CD4-positive, alpha-beta T cell treated with Interleukin-2 at 100 ng/mL for 4 hours (primary cell): ENCODE measurements at regions not wholly inside any gene's neighbourhood (a gene's known extent, or its start where the extent isn't known, plus 50 kb on each side); places are given as distances from the start of the nearest gene placed in this dataset.
"Not testable (repeated sequence)": the region's sequence is repeated elsewhere in the genome, so short reads cannot be mapped to it uniquely, and the experiment has no call there.

ENCODE experiments used
- DNase-seq: peaks from one replicate; pipeline ENCODE4 v3.0.0-alpha.2; 2020; ENCODE audit warnings: low spot score

GRCh38 chr1:9441451-9442133 is 97.7 kb upstream of the SLC25A33 start:
- no peak for DNase-seq

DNA sequence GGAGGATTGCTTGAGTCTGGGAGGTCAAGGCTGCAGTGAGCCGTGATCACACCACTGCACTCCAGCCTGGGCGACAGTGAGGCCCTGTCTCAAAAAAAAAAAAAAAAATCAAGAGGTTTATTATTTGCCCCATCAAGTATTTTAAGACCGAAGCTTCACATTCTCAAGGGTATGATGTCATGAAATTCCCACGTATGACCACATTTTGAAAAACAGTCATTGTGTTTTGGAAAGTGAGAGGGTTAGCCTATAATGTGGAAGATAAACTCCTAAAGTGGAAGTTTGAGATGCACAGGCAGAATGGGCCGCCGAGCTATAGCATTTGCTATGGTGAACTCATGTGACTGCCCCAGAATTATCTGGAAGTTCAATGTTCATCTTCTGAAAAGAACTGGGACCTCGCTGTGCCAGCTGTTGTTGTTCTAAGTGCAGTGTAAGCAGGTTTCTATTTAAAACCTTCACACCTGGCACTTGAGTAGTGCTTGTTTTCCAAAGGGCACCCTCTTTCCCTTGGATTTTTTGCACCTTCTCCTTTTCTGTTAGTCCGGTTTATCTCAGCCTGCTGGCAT is 96.9 kb upstream of the SLC25A33 start:
- DNase-seq = no peak

- no peak for DNase-seq
Observed at GRCh38 chr1:9442986-9443385, 96.3 kb upstream of the SLC25A33 start.

- no peak for DNase-seq
Observed at GRCh38 chr1:9443913-9444445, 95.3 kb upstream of the SLC25A33 start.

DNA sequence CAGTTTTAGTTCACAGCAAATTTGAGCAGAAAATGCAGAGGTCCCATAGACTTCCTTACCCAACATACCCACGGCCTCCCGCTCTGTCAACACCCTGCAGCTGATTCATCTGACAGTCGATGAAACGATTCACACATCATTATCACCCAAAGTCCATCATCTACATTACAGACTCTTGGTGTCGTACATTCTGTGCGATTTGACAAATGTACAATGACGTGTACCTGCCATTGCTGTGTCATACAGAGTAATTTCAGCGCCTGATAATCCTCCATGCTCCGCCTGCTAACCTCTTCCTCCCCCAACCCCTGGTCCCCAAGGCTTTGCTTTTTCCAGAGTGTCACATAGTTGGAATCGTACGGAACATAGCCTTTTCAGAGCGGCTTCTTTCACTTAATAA is 94.7 kb upstream of the SLC25A33 start:
- no peak for DNase-seq

DNA sequence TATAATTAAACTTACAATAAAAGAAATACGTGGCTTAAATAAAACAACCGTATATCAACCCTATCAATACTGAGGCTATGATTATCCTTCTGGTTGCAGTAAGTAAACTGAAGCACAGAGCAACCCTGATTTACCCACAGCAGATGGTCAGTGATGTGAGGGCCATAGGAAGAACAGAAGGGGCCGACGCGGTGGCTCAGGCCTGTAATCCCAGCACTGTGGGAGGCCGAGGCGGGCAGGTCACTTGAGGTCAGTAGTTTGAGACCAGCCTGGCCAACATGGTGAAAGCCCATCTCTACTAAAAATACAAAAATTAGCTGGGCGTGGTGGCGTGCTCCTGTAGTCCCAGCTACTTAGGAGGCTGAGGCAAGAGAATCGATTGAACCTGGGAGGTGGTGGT is 94.2 kb upstream of the SLC25A33 start:
- DNase-seq = not testable (repeated sequence)

- DNase-seq = no peak
Observed at GRCh38 chr1:9447215-9447960, 91.9 kb upstream of the SLC25A33 start.

DNA sequence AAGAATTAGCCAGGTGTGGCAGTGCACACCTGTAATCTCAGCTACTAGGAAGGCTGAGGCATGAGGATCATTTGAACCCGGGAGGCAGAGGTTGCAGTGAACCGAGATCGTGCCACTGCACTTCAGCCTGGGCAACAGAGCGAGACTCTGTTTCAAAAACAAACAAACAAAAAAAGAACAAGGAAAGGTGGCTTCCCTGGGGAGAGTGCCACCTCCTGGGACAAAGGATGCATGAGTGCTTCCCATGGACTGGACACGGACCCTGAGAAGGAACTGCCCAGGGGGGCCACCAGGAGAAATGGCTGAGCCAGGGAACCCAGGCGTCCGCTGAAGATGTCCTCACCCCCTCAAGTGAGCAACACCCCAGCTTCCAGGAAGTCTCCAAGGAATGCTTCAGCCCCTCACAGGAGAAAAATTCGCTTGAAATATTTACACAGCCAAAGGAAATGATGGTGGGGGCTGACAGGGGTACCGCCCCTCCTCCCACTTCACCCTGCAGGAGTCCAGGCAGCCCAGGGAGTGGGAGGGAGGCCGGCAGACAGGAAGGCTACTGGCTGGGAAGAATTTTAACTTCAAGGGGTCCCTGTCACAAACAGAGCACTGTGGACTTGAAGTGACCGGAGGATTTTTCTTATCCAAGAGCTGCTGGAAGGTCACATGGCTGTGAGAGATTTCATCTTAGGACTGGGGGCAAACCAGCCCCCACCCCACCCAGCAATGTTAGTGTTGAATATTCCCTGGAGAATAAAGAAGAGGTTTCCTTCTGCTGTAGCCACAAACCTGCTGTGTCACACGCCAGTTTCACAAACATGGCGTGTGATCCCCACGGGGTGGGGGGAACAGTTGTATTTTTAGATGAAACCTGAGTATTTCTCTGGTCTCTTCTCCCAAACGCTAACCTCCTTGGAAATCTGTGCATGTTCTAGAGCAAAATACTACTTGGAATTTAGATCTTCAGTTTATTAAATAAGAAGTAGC is 90.8 kb upstream of the SLC25A33 start:
- DNase-seq = no peak

- DNase-seq = no peak
Observed at GRCh38 chr1:9449110-9449627, 90.1 kb upstream of the SLC25A33 start.

DNA sequence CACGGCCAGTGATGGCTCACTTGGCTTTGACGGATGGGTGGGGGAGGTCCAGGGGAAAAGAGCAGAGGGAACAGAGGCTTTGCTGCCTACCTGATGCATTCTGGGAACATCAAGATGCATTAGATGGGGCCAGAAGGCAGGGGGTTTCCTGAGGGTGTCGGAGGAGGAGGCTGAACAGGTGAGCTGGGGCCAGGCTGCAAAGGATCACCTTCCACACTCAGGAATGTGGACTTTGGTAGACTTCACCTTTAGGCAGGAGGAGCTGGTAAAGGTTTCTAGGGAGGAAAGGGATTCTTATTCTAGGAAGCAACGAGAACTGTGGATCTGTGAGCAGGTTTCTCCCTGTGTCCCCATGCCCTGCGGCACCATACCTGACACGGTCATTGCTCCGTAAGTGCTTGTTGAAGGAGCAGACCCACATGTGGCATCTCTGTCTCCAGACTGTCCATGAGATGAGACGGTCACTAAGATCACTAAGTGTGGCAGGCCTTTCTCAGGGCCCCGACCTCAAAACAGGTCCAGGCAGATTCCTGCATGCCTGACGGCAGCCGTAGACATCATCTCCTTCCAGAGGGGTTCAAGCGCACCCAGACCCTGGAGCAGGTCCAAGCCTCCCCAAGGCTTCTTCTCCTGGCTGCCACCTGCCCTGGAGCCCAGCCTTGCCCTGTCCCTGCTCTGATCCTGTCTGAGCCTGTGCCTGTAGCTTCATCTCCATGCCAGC is 89.1 kb upstream of the SLC25A33 start:
- DNase-seq = no peak

DNA sequence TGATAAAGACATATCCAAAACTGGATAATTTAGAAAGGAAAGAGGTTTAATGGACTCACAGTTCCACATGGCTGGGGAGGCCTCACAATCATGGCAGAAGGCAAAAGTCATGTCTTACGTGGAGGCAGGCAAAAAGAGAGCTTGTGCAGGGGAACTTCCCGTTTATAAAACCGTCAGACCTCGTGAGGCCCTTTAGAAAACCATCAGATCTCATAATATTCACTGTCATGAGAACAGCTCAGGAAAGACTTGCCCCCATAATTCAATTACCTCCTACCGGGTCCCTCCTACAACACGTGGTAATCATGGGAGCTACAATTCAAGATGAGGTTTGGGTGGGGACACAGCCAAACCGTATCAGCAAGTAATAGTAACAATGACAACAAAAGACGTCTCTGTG is 88.2 kb upstream of the SLC25A33 start:
- no peak for DNase-seq

DNA sequence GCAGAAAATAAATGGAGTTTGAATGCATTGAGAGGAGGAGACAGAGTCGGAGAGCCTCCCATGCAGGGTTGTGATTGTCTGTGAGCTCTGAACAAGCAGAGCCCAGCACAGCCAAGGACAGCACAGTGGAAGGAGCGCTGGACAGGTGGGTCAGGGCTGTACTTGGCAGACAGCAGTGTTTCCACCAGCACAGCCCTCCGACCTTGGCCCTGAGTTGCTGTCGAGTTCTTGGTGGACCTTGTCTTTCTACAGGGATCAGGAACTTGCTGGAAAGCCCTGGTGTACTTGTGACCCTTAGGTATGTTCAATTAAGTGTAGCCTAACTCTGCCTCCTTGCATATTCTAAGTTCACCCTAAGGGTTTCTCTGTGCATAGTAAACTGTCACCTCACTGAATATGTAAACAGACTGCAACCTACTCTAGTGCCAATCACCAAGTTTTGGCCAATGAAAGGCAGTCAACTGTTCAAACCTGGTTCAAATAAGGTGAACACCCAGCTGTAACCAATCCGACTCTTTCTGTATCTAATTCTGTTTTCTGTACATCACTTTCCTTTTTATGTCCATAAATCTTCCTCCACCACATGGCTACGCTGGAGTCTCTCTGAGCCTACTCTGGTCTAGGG is 86.6 kb upstream of the SLC25A33 start:
- DNase-seq = no peak

- DNase-seq = no peak
Observed at GRCh38 chr1:9453375-9453774, 85.9 kb upstream of the SLC25A33 start.

- DNase-seq = no peak
Observed at GRCh38 chr1:9453779-9454418, 85.4 kb upstream of the SLC25A33 start.

DNA sequence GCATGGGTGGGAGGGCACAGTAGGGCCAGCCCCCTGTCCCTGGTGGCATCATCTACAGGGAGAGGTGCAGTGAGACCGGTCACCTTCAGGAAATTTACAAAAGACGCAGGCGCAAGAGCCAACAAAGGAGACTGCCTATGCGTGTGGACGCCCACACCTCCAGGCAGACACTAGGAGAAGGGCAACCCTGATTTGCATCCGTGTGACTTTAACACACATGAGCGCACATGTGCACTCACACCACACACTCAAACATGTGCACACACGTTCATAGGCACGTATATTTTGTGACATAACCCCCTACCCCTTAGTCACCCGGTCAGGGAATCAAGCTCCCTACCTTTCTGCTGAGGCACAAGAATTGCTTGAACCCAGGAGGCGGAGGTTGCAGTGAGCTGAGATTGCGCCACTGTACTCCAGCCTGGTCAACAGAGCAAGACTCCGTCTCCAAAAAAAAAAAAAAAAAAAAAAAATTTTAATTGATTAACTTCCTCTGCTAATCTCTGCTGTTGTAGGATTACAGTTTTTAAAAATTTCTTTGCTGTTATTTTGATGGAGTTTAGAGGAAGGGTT is 84.7 kb upstream of the SLC25A33 start:
- DNase-seq = no peak

DNA sequence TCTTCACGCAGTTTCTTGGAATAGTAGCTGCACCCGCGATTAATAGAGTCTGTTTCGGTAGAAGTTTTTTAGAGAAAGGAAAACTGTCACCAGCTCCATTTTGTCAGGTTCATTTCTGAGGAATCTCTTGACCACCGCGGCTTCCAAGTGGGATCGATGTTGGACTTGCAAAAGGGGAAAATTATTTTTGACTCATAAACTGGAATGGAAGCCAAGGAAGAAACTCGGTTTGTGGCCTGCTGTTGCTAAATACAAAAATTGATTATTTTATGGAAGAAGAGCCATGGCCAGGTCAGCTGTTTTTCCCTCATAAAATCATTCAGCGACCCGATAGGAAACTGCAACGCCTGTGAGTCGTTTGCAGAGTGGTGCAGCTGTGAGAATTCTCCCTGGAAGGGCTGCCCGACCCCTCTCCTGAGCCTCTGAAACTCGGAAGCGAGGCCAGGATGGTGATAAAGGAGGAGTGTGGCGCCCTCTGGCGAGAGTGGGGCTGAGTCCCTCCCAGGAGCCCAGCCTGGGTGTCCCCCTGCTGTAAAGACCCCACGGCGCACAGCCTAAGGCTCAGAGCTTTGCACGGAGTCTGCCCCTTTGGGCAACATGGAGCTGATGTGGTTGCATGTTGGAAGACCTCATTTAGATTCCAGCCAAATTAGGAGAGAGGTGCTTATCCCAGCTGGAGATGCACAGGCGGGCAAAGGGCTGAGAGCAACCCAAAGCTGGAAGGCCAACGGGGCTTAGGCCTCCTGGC is 83.6 kb upstream of the SLC25A33 start:
- DNase-seq = peak; percentile 51

DNA sequence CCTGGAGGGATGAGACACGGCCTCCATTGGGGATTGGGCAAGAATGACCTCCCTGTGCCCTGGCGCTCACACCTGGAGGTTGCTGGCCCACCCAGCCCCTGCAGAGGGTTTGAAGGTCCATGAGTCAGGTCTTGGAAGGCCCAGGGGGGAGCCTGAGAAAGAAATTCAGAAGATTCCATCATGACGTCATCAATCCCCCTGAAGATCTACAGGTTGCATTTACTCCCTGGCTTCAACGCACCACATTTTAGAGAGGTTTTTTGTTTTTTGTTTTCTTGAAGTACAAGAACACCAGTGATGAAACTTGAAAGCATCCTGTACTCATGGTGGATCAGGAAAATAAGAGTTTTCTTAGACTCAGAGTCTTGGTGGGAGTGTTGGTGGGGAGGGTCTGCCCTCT is 82.4 kb upstream of the SLC25A33 start:
- DNase-seq = no peak

DNA sequence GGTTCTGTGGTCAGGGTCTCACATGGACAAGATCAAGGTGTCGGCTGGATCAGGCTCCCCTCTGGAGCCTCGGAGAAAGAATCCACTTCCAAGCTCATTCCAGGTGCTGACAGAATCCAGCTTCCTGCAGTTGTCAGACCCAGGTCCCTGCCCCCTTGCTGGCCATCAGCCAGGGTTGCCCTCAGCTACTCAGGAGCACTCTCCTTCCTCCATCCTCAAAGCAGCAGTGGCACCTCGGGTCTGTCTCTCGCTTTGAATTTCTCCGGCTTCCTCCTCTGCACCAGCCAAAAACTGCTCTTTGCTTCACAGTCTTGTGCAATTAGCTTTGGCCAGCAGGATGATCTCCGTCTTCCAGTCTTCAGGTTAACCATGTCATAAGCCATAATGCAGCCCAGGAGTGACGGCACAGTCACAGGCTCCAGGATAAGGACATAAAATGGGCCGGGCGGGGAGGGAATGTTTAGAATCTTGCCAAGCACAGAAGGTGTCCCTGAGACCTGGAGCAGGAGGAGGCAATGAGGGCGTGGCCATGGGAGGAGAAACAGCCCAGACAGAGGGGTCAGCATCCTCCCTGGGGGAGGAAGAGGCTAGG is 79.4 kb upstream of the SLC25A33 start:
- DNase-seq = no peak

DNA sequence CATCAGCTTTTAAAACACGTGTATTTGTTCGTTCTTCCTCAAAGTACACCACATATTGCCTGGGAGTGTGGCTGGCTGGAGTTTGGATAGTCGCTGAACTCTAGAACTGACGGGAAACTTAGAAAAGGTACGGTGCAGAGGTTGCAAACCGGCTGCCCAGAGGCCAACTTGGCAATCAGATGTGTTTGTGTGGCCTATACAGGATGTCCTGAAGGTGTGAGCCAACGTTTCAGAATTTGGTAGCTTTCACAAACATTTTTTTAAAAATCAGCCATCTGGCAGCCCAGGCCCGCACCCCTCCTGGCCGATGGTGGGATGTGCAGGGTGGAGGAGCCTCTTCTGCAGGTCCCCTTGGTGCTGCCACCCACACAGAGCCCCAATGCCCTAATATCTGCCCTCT is 73.6 kb upstream of the SLC25A33 start:
- DNase-seq = no peak
